GM23338 (cell line): ENCODE measurements at regions not wholly inside any gene's neighbourhood (a gene's known extent, or its start where the extent isn't known, plus 50 kb on each side); places are given as distances from the start of the nearest gene placed in this dataset.

ENCODE experiments used
- ATAC-seq: fragments of 200-7000 bp; cut with Tn5 transposase; 3 replicates; pipeline ENCODE4 v1.9.1; 2020
- DNase-seq: peaks from one replicate; pipeline ENCODE4 v3.0.0-alpha.2; 2015; ENCODE audit warnings: low spot score
- H2AFZ ChIP-seq: fragments of 200-600 bp; sonication (generic); 2 replicates; pipeline ENCODE4 v1.8.0; 2016; ENCODE audit warnings: antibody characterized with exemption, mild to moderate bottlenecking, moderate library complexity
- H3F3A ChIP-seq: fragments of 200-600 bp; sonication (generic); replicated peaks from 2 replicates; pipeline ENCODE4 v1.8.0; 2017; ENCODE audit warnings: antibody characterized with exemption, mixed run types, low read depth
- H3K27ac ChIP-seq: fragments of 200-600 bp; sonication (generic); 2 replicates; pipeline ENCODE4 v1.6.1; 2016; ENCODE audit warnings: low read depth
- H3K27me3 ChIP-seq: fragments of 200-600 bp; sonication (generic); 2 replicates; pipeline ENCODE4 v1.8.0; 2016; ENCODE audit warnings: mild to moderate bottlenecking, mixed run types, moderate library complexity; ENCODE audit not compliant: insufficient read depth
- H3K36me3 ChIP-seq: fragments of 200-600 bp; sonication (generic); 2 replicates; pipeline ENCODE4 v1.8.0; 2016; ENCODE audit warnings: mild to moderate bottlenecking; ENCODE audit not compliant: insufficient read depth
- H3K4me1 ChIP-seq: fragments of 200-600 bp; sonication (generic); 2 replicates; pipeline ENCODE4 v1.8.0; 2016; ENCODE audit warnings: mild to moderate bottlenecking, moderate library complexity; ENCODE audit not compliant: insufficient read depth
- H3K4me2 ChIP-seq: fragments of 200-600 bp; sonication (generic); 2 replicates; pipeline ENCODE4 v1.7.1; 2017; ENCODE audit warnings: mixed run types
- H3K4me3 ChIP-seq: fragments of 200-600 bp; sonication (generic); 2 replicates; pipeline ENCODE4 v1.6.1; 2016; ENCODE audit warnings: mixed run types
- H3K79me2 ChIP-seq: fragments of 200-600 bp; sonication (generic); replicated peaks from 2 replicates; pipeline ENCODE4 v1.8.0; 2017; ENCODE audit warnings: mild to moderate bottlenecking; ENCODE audit not compliant: insufficient read depth
- H3K9me2 ChIP-seq: fragments of 200-600 bp; sonication (generic); 2 replicates; pipeline ENCODE4 v1.8.0; 2017; ENCODE audit not compliant: insufficient read depth
- H4K20me1 ChIP-seq: fragments of 200-600 bp; sonication (generic); replicated peaks from 2 replicates; pipeline ENCODE4 v1.8.0; 2017; ENCODE audit warnings: mild to moderate bottlenecking; ENCODE audit not compliant: insufficient read depth
- H3K27ac Mint-ChIP-seq: 2 replicates; pipeline ENCODE4 v1.8.0; 2020; ENCODE audit warnings: inconsistent platforms, mild to moderate bottlenecking, moderate library complexity, mixed read lengths
- H3K27me3 Mint-ChIP-seq: 3 replicates; pipeline ENCODE4 v1.8.0; 2022; ENCODE audit warnings: low read depth, mild to moderate bottlenecking, moderate library complexity, mixed read lengths, inconsistent platforms; ENCODE audit not compliant: insufficient read depth, poor library complexity
- H3K36me3 Mint-ChIP-seq: 3 replicates; pipeline ENCODE4 v1.8.0; 2021; ENCODE audit warnings: low read depth, mild to moderate bottlenecking, inconsistent platforms, moderate library complexity, mixed read lengths
- H3K4me1 Mint-ChIP-seq: 3 replicates; pipeline ENCODE4 v1.8.0; 2020; ENCODE audit warnings: mild to moderate bottlenecking, inconsistent platforms, mixed read lengths
- H3K4me3 Mint-ChIP-seq: 3 replicates; pipeline ENCODE4 v1.8.0; 2021; ENCODE audit warnings: moderate library complexity, mild to moderate bottlenecking, inconsistent platforms, mixed read lengths
- H3K9me3 Mint-ChIP-seq: 3 replicates; pipeline ENCODE4 v1.8.0; 2020; ENCODE audit warnings: moderate library complexity, mild to moderate bottlenecking, inconsistent platforms, mixed read lengths
- CREB1 ChIP-seq: fragments of 250-450 bp; sonication (Bioruptor Pico); IDR thresholded peaks from 2 replicates; pipeline ENCODE4 v1.5.0; 2020; ENCODE audit warnings: low read depth, mild to moderate bottlenecking, moderate library complexity
- CTCF ChIP-seq, 2 experiments: fragments of 200-600 bp in 1 of 2; sonication (generic) in 1 of 2; conservative IDR thresholded peaks; 2 replicates each; pipeline versions ENCODE4 v1.5.1 to v1.6.1; 2016 to 2017; ENCODE audit warnings: antibody characterized with exemption in 2 of 2, low read depth in 2 of 2, mild to moderate bottlenecking in 2 of 2, moderate library complexity in 1 of 2
- EZH2 ChIP-seq: fragments of 200-600 bp; sonication (generic); IDR thresholded peaks from one replicate; pipeline ENCODE4 v1.8.0; 2017; ENCODE audit warnings: antibody characterized with exemption, mild to moderate bottlenecking, low read depth; ENCODE audit not compliant: unreplicated experiment
- EZH2phosphoT487 ChIP-seq: fragments of 200-600 bp; sonication (generic); IDR thresholded peaks from one replicate; pipeline ENCODE4 v1.8.1; 2018; ENCODE audit warnings: antibody characterized with exemption; ENCODE audit not compliant: unreplicated experiment
- JUNB ChIP-seq: IDR thresholded peaks from one replicate; pipeline ENCODE4 v1.6.1; 2016; ENCODE audit warnings: antibody characterized with exemption; ENCODE audit not compliant: unreplicated experiment
- NANOG ChIP-seq: IDR thresholded peaks from 2 replicates; pipeline ENCODE4 v1.6.1; 2016; ENCODE audit warnings: antibody characterized with exemption, borderline replicate concordance
- POLR2AphosphoS5 ChIP-seq: IDR thresholded peaks from 2 replicates; pipeline ENCODE4 v1.6.1; 2016; ENCODE audit warnings: antibody characterized with exemption, low read depth
- STAT1 ChIP-seq: IDR thresholded peaks from one replicate; pipeline ENCODE4 v1.6.1; 2016; ENCODE audit warnings: antibody characterized with exemption; ENCODE audit not compliant: unreplicated experiment
- ZNF114 ChIP-seq: fragments of 250-450 bp; sonication (Bioruptor Pico); IDR thresholded peaks from 2 replicates; pipeline ENCODE4 v1.5.0; 2020; ENCODE audit warnings: mild to moderate bottlenecking, moderate library complexity
- ZNF331 ChIP-seq: fragments of 250-450 bp; sonication (Bioruptor Pico); IDR thresholded peaks from 2 replicates; pipeline ENCODE4 v1.5.0; 2020; ENCODE audit warnings: low read depth, mild to moderate bottlenecking, moderate library complexity
- ZNF462 ChIP-seq: fragments of 250-450 bp; sonication (Bioruptor Pico); IDR thresholded peaks from 2 replicates; pipeline ENCODE4 v1.5.0; 2020; ENCODE audit warnings: mild to moderate bottlenecking, moderate library complexity
- TF ChIP-seq, protein P1 (sequence below): IDR thresholded peaks from one replicate; pipeline ENCODE4 v1.6.1; 2018; ENCODE audit warnings: antibody characterized with exemption; ENCODE audit not compliant: unreplicated experiment
- TF ChIP-seq, protein P2 (sequence below): IDR thresholded peaks from 2 replicates; pipeline ENCODE4 v1.6.1; 2016; ENCODE audit warnings: antibody characterized with exemption

DNA sequence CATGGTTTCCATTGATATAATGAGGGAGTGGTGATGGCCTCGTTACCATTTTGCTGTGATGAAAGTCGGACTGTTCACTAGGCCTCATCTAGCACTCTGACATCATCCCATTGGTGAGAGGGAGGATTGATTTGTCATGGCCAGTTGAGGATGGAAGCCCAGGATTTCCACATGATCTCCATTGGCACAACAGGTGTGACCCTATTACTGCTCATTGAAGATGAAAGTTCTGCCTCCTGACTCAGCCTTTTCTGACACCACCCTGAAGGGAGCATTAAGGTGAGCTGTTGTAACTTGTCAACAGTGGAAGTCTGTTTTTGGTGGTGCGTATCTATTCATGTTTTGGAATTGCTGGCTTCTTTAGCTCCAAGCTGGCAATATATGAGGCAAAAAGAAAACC lies 144.2 kb downstream of the PABPC4L start:
- ATAC-seq (no peak), DNase-seq (no peak)
- Histone ChIP-seq H3K4me3 (no peak overlapping the region), H3K27me3 (no peaks in the 10 kb centered on the region), H3K9me2 (peaks cover 4% of the 10 kb centered on the region; the same call in 1 of the 2 replicates), H3K27ac (no peak overlapping the region), H2AFZ (no peak overlapping the region), H3F3A (no peaks in the 10 kb centered on the region), H4K20me1 (no peaks in the 10 kb centered on the region), H3K4me2 (no peak overlapping the region), H3K36me3 (no peaks in the 10 kb centered on the region), H3K79me2 (no peaks in the 10 kb centered on the region), H3K4me1 (no peaks in the 10 kb centered on the region)
- no peaks in the 10 kb centered on the region for H3K9me3 Mint-ChIP-seq
- H3K36me3 Mint-ChIP-seq, result no peaks in the 10 kb centered on the region
- no peaks in the 10 kb centered on the region for H3K27me3 Mint-ChIP-seq
- H3K4me3 Mint-ChIP-seq, result no peak overlapping the region
- no peaks in the 10 kb centered on the region for H3K4me1 Mint-ChIP-seq
- no peak for TF ChIP-seq CTCF (conservative IDR thresholded peaks at IDR 0.05; ENCODE audit: low read depth in 2 of 2)
- TF ChIP-seq, protein P1, sequence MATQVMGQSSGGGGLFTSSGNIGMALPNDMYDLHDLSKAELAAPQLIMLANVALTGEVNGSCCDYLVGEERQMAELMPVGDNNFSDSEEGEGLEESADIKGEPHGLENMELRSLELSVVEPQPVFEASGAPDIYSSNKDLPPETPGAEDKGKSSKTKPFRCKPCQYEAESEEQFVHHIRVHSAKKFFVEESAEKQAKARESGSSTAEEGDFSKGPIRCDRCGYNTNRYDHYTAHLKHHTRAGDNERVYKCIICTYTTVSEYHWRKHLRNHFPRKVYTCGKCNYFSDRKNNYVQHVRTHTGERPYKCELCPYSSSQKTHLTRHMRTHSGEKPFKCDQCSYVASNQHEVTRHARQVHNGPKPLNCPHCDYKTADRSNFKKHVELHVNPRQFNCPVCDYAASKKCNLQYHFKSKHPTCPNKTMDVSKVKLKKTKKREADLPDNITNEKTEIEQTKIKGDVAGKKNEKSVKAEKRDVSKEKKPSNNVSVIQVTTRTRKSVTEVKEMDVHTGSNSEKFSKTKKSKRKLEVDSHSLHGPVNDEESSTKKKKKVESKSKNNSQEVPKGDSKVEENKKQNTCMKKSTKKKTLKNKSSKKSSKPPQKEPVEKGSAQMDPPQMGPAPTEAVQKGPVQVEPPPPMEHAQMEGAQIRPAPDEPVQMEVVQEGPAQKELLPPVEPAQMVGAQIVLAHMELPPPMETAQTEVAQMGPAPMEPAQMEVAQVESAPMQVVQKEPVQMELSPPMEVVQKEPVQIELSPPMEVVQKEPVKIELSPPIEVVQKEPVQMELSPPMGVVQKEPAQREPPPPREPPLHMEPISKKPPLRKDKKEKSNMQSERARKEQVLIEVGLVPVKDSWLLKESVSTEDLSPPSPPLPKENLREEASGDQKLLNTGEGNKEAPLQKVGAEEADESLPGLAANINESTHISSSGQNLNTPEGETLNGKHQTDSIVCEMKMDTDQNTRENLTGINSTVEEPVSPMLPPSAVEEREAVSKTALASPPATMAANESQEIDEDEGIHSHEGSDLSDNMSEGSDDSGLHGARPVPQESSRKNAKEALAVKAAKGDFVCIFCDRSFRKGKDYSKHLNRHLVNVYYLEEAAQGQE, result no peak
- no peak for TF ChIP-seq NANOG
- TF ChIP-seq, protein P2, sequence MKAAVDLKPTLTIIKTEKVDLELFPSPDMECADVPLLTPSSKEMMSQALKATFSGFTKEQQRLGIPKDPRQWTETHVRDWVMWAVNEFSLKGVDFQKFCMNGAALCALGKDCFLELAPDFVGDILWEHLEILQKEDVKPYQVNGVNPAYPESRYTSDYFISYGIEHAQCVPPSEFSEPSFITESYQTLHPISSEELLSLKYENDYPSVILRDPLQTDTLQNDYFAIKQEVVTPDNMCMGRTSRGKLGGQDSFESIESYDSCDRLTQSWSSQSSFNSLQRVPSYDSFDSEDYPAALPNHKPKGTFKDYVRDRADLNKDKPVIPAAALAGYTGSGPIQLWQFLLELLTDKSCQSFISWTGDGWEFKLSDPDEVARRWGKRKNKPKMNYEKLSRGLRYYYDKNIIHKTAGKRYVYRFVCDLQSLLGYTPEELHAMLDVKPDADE, result no peak
- no peak for TF ChIP-seq EZH2phosphoT487
- no peak for TF ChIP-seq STAT1
- no peak for TF ChIP-seq ZNF462
- no peak for TF ChIP-seq CREB1 (CRISPR knock-in tag)
- TF ChIP-seq EZH2, result no peak
- no peak for TF ChIP-seq ZNF114 (CRISPR knock-in tag)
- TF ChIP-seq JUNB, result no peak
- no peak for TF ChIP-seq POLR2AphosphoS5
- no peak for TF ChIP-seq ZNF331 (CRISPR knock-in tag)
- no peak overlapping the region for H3K27ac Mint-ChIP-seq
